Smooth muscle cell (in vitro differentiated cells): ENCODE measurements at regions not wholly inside any gene's neighbourhood (a gene's known extent, or its start where the extent isn't known, plus 50 kb on each side); places are given as distances from the start of the nearest gene placed in this dataset.

ENCODE experiments used
- DNase-seq: peaks from one replicate; lab custom pipeline; 2025; ENCODE audit not compliant: unreplicated experiment; lab: John Stamatoyannopoulos, UW
- H2AFZ ChIP-seq: fragments of 200-600 bp; sonication (generic); 2 replicates; pipeline ENCODE4 v1.6.0; 2016; ENCODE audit warnings: antibody characterized with exemption, low read depth, mild to moderate bottlenecking
- H3F3A ChIP-seq: fragments of 200-600 bp; sonication (generic); 2 replicates; pipeline ENCODE4 v1.6.0; 2017; ENCODE audit warnings: antibody characterized with exemption, low read depth
- H3K27ac ChIP-seq: fragments of 200-600 bp; sonication (generic); 2 replicates; pipeline ENCODE4 v1.5.1; 2016; ENCODE audit warnings: low read depth, mild to moderate bottlenecking
- H3K27me3 ChIP-seq: fragments of 200-600 bp; sonication (generic); 2 replicates; pipeline ENCODE4 v1.6.1; 2016; ENCODE audit warnings: low read depth, mild to moderate bottlenecking
- H3K36me3 ChIP-seq: fragments of 200-600 bp; sonication (generic); 2 replicates; pipeline ENCODE4 v1.5.1; 2016; ENCODE audit warnings: low read depth
- H3K4me1 ChIP-seq: fragments of 200-600 bp; sonication (generic); 2 replicates; pipeline ENCODE4 v1.5.1; 2016; ENCODE audit warnings: low read depth
- H3K4me2 ChIP-seq: fragments of 200-600 bp; sonication (generic); 2 replicates; pipeline ENCODE4 v1.6.0; 2016; ENCODE audit warnings: mild to moderate bottlenecking
- H3K4me3 ChIP-seq: fragments of 200-600 bp; sonication (generic); 2 replicates; pipeline ENCODE4 v1.5.1; 2016; ENCODE audit warnings: mild to moderate bottlenecking
- H3K79me2 ChIP-seq: fragments of 200-600 bp; sonication (generic); 2 replicates; pipeline ENCODE4 v1.6.0; 2016; ENCODE audit warnings: low read depth, mild to moderate bottlenecking
- H3K9ac ChIP-seq: fragments of 200-600 bp; sonication (generic); 2 replicates; pipeline ENCODE4 v1.6.0; 2016; ENCODE audit warnings: low read depth
- H3K9me3 ChIP-seq: fragments of 200-600 bp; sonication (generic); replicated peaks from 2 replicates; pipeline ENCODE4 v1.5.1; 2016; ENCODE audit warnings: low read depth
- H4K20me1 ChIP-seq: fragments of 200-600 bp; sonication (generic); 2 replicates; pipeline ENCODE4 v1.6.0; 2016; ENCODE audit warnings: low read depth
- CTCF ChIP-seq: fragments of 200-600 bp; sonication (generic); IDR thresholded peaks from 2 replicates; pipeline ENCODE4 v1.5.1; 2017; ENCODE audit warnings: borderline replicate concordance, mild to moderate bottlenecking, antibody characterized with exemption; ENCODE audit not compliant: insufficient read depth, poor library complexity, severe bottlenecking
- WGBS: methylation state at CpG from one replicate; pipeline ENCODE4 v1.1.7; 2016; ENCODE audit warnings: low lambda C conversion rate; 5-methylcytosine and 5-hydroxymethylcytosine counted together

DNA sequence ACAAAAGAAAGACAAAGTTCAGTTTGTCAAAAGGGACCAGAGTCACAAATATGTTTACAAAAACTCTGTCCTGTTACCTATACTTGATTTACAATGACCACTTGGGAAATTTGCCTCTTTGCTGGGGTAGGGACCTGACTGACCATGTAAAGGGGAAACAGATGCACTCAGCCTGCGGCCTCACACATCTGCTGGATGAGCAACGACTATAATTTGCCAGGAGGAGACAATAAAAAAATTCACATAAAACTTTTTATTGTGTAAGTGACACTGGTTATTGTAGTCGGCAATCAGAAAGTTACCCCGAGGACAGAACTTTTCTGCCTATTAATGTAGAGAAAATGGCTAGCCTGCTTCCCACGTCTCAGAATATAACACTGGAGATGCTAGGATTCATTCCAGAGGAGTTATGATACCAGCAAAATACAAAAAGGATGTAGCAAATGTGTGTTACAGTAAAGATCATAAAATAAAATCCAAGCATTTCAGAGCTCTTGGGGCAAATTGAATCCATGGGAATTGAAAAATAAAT lies 415.4 kb upstream of the SPTLC3 start:
- no peak overlapping the region for H3K4me2 ChIP-seq
- peaks cover 7% of the 10 kb centered on the region for H3F3A ChIP-seq
- peaks cover 10% of the 10 kb centered on the region for H3K4me1 ChIP-seq
- H2AFZ ChIP-seq: peak overlapping the region; percentile 29
- no peak for DNase-seq
- no peaks in the 10 kb centered on the region for H3K79me2 ChIP-seq
- H3K36me3 ChIP-seq: no peaks in the 10 kb centered on the region
- no peaks in the 10 kb centered on the region for H4K20me1 ChIP-seq
- no peak for TF ChIP-seq CTCF
- H3K4me3 ChIP-seq: no peak overlapping the region
- 65% methylated on average over 5 of the region's 5 CpGs for WGBS
- H3K9me3 ChIP-seq: no peaks in the 10 kb centered on the region
- no peak overlapping the region for H3K27ac ChIP-seq
- H3K27me3 ChIP-seq: no peaks in the 10 kb centered on the region
- no peak overlapping the region for H3K9ac ChIP-seq

GRCh38 chr20:12594410-12595088 lies 414.2 kb upstream of the SPTLC3 start:
- peak overlapping the region; percentile 18 for H3K4me3 ChIP-seq
- peak overlapping the region; percentile 80 for H2AFZ ChIP-seq
- no peaks in the 10 kb centered on the region for H3K27me3 ChIP-seq
- no peak for TF ChIP-seq CTCF
- peaks cover 10% of the 10 kb centered on the region for H3K4me1 ChIP-seq
- no peak overlapping the region for H3K9ac ChIP-seq
- DNase-seq: no peak
- no peaks in the 10 kb centered on the region for H3K79me2 ChIP-seq
- no peaks in the 10 kb centered on the region for H3K36me3 ChIP-seq
- peaks cover 7% of the 10 kb centered on the region for H3F3A ChIP-seq
- no peaks in the 10 kb centered on the region for H4K20me1 ChIP-seq
- peak overlapping the region; percentile 19 for H3K27ac ChIP-seq
- H3K4me2 ChIP-seq: peak overlapping the region; percentile 76
- WGBS: 38% methylated on average over 2 of the region's 2 CpGs
- H3K9me3 ChIP-seq: no peaks in the 10 kb centered on the region

- peaks cover 10% of the 10 kb centered on the region for H3K4me1 ChIP-seq
- no peak overlapping the region for H3K27ac ChIP-seq
- peaks cover 7% of the 10 kb centered on the region for H3F3A ChIP-seq
- H3K9me3 ChIP-seq: no peaks in the 10 kb centered on the region
- H3K36me3 ChIP-seq: no peaks in the 10 kb centered on the region
- no peaks in the 10 kb centered on the region for H4K20me1 ChIP-seq
- DNase-seq: no peak
- no peaks in the 10 kb centered on the region for H3K79me2 ChIP-seq
- no peak overlapping the region for H3K4me2 ChIP-seq
- H3K4me3 ChIP-seq: no peak overlapping the region
- no peaks in the 10 kb centered on the region for H3K27me3 ChIP-seq
- H2AFZ ChIP-seq: no peak overlapping the region
- 98% methylated on average over 2 of the region's 2 CpGs for WGBS
- TF ChIP-seq CTCF: no peak
- H3K9ac ChIP-seq: no peak overlapping the region
Measured at GRCh38 chr20:12595841-12596240, 412.9 kb upstream of the SPTLC3 start.

DNA sequence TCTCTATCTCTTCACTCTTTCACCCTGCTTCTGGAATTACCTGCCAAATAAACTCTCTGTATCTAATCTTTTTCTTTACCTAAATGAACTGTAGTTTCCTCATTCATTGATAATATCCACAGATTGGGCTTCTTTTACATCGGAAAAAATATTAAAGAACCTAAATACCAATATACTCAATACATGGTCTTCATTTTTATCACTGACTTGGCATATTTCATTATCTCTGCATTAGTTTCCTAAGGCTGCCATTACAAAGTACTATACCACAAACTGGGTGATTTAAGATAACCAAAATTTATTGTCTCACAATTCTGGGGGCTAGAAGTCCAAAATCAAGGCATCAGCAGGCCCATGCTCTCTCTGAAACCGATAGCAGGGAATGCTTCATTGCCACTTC lies 411.9 kb upstream of the SPTLC3 start:
- H3K79me2 ChIP-seq: no peaks in the 10 kb centered on the region
- H3K36me3 ChIP-seq: no peaks in the 10 kb centered on the region
- no peak for TF ChIP-seq CTCF
- H3K4me3 ChIP-seq: no peak overlapping the region
- H4K20me1 ChIP-seq: no peaks in the 10 kb centered on the region
- H3K9ac ChIP-seq: no peak overlapping the region
- peaks cover 7% of the 10 kb centered on the region for H3F3A ChIP-seq
- no peaks in the 10 kb centered on the region for H3K27me3 ChIP-seq
- peak overlapping the region; percentile 63 for H3K4me2 ChIP-seq
- no peaks in the 10 kb centered on the region for H3K9me3 ChIP-seq
- 48% methylated on average over 2 of the region's 2 CpGs for WGBS
- no peak overlapping the region for H3K27ac ChIP-seq
- H3K4me1 ChIP-seq: peaks cover 10% of the 10 kb centered on the region
- DNase-seq: no peak
- peak overlapping the region; percentile 10 for H2AFZ ChIP-seq
